ENCODE measurements at regions not wholly inside any gene's neighbourhood (a gene's known extent, or its start where the extent isn't known, plus 50 kb on each side); places are given as distances from the start of the nearest gene placed in this dataset.

- Histone ChIP-seq H3K4me3 (ENCODE audit: low read depth in 1 of 2, low read length in 2 of 2) (no peak overlapping the region), H3K4me1 (ENCODE audit: control insufficient read depth in 1 of 2, insufficient read depth in 2 of 2, low read length in 2 of 2) (no peaks in the 10 kb centered on the region), H3K36me3 (ENCODE audit: control insufficient read depth in 1 of 2, insufficient read depth in 2 of 2, low read length in 2 of 2) (no peaks in the 10 kb centered on the region), H3K27ac (ENCODE audit: low read length) (no peak overlapping the region), H3K27me3 (ENCODE audit: low read depth, low read length) (no peaks in the 10 kb centered on the region), H3K9me3 (ENCODE audit: control insufficient read depth in 1 of 2, low read length in 2 of 2) (no peaks in the 10 kb centered on the region)
These were observed 2008.2 kb downstream of the ARAP2 start for GRCh38 chr4:34236118-34236517.

- H3K36me3 ChIP-seq (ENCODE audit: control insufficient read depth in 1 of 2, insufficient read depth in 2 of 2, low read length in 2 of 2): no peaks in the 10 kb centered on the region
- no peak overlapping the region for H3K27ac ChIP-seq (ENCODE audit: low read length)
- H3K4me1 ChIP-seq (ENCODE audit: control insufficient read depth in 1 of 2, insufficient read depth in 2 of 2, low read length in 2 of 2): no peaks in the 10 kb centered on the region
- H3K27me3 ChIP-seq (ENCODE audit: low read depth, low read length): no peaks in the 10 kb centered on the region
- no peaks in the 10 kb centered on the region for H3K9me3 ChIP-seq (ENCODE audit: control insufficient read depth in 1 of 2, low read length in 2 of 2)
- H3K4me3 ChIP-seq (ENCODE audit: low read depth in 1 of 2, low read length in 2 of 2): no peak overlapping the region
These were observed 1999.0 kb downstream of the ARAP2 start for GRCh38 chr4:34245276-34245675.

- H3K27me3 ChIP-seq (ENCODE audit: low read depth, low read length): no peaks in the 10 kb centered on the region
- no peaks in the 10 kb centered on the region for H3K9me3 ChIP-seq (ENCODE audit: control insufficient read depth in 1 of 2, low read length in 2 of 2)
- H3K27ac ChIP-seq (ENCODE audit: low read length): no peak overlapping the region
- no peak overlapping the region for H3K4me3 ChIP-seq (ENCODE audit: low read depth in 1 of 2, low read length in 2 of 2)
- H3K36me3 ChIP-seq (ENCODE audit: control insufficient read depth in 1 of 2, insufficient read depth in 2 of 2, low read length in 2 of 2): no peaks in the 10 kb centered on the region
- H3K4me1 ChIP-seq (ENCODE audit: control insufficient read depth in 1 of 2, insufficient read depth in 2 of 2, low read length in 2 of 2): no peaks in the 10 kb centered on the region
These were observed 1993.8 kb downstream of the ARAP2 start for GRCh38 chr4:34250562-34250961.

GRCh38 chr4:34253239-34253638, 1991.1 kb downstream of the ARAP2 start:
- no peak overlapping the region for H3K4me3 ChIP-seq (ENCODE audit: low read depth in 1 of 2, low read length in 2 of 2)
- H3K27me3 ChIP-seq (ENCODE audit: low read depth, low read length): no peaks in the 10 kb centered on the region
- H3K9me3 ChIP-seq (ENCODE audit: control insufficient read depth in 1 of 2, low read length in 2 of 2): no peaks in the 10 kb centered on the region
- H3K4me1 ChIP-seq (ENCODE audit: control insufficient read depth in 1 of 2, insufficient read depth in 2 of 2, low read length in 2 of 2): no peaks in the 10 kb centered on the region
- H3K27ac ChIP-seq (ENCODE audit: low read length): no peak overlapping the region
- no peaks in the 10 kb centered on the region for H3K36me3 ChIP-seq (ENCODE audit: control insufficient read depth in 1 of 2, insufficient read depth in 2 of 2, low read length in 2 of 2)

- Histone ChIP-seq H3K27ac (ENCODE audit: low read length) (no peak overlapping the region), H3K36me3 (ENCODE audit: control insufficient read depth in 1 of 2, insufficient read depth in 2 of 2, low read length in 2 of 2) (no peaks in the 10 kb centered on the region), H3K4me3 (ENCODE audit: low read depth in 1 of 2, low read length in 2 of 2) (no peak overlapping the region), H3K9me3 (ENCODE audit: control insufficient read depth in 1 of 2, low read length in 2 of 2) (no peaks in the 10 kb centered on the region), H3K27me3 (ENCODE audit: low read depth, low read length) (no peaks in the 10 kb centered on the region), H3K4me1 (ENCODE audit: control insufficient read depth in 1 of 2, insufficient read depth in 2 of 2, low read length in 2 of 2) (no peaks in the 10 kb centered on the region)
These were observed 1986.1 kb downstream of the ARAP2 start for GRCh38 chr4:34258176-34258575.

- no peak overlapping the region for H3K4me3 ChIP-seq (ENCODE audit: low read depth in 1 of 2, low read length in 2 of 2)
- no peaks in the 10 kb centered on the region for H3K27me3 ChIP-seq (ENCODE audit: low read depth, low read length)
- no peaks in the 10 kb centered on the region for H3K4me1 ChIP-seq (ENCODE audit: control insufficient read depth in 1 of 2, insufficient read depth in 2 of 2, low read length in 2 of 2)
These were observed 1982.5 kb downstream of the ARAP2 start for GRCh38 chr4:34261799-34262314.

GRCh38 chr4:34269613-34270012, 1974.7 kb downstream of the ARAP2 start:
- no peaks in the 10 kb centered on the region for H3K4me1 ChIP-seq (ENCODE audit: control insufficient read depth in 1 of 2, insufficient read depth in 2 of 2, low read length in 2 of 2)
- peaks cover 0 to 3% of the 10 kb centered on the region in 2 donors for H3K9me3 ChIP-seq (ENCODE audit: control insufficient read depth in 1 of 2, low read length in 2 of 2)
- no peak overlapping the region for H3K4me3 ChIP-seq (ENCODE audit: low read depth in 1 of 2, low read length in 2 of 2)
- H3K36me3 ChIP-seq (ENCODE audit: control insufficient read depth in 1 of 2, insufficient read depth in 2 of 2, low read length in 2 of 2): no peaks in the 10 kb centered on the region
- H3K27me3 ChIP-seq (ENCODE audit: low read depth, low read length): no peaks in the 10 kb centered on the region
- H3K27ac ChIP-seq (ENCODE audit: low read length): no peak overlapping the region

More at GRCh38 chr4:34261799-34262314, 1982.5 kb downstream of the ARAP2 start:
- Histone ChIP-seq H3K36me3 (ENCODE audit: control insufficient read depth in 1 of 2, insufficient read depth in 2 of 2, low read length in 2 of 2) (no peaks in the 10 kb centered on the region), H3K9me3 (ENCODE audit: control insufficient read depth in 1 of 2, low read length in 2 of 2) (peaks cover 0 to 3% of the 10 kb centered on the region in 2 donors), H3K27ac (ENCODE audit: low read length) (no peak overlapping the region)

GRCh38 chr4:34271479-34272355, 1972.6 kb downstream of the ARAP2 start:
- H3K36me3 ChIP-seq (ENCODE audit: control insufficient read depth in 1 of 2, insufficient read depth in 2 of 2, low read length in 2 of 2): no peaks in the 10 kb centered on the region
- no peak overlapping the region for H3K27ac ChIP-seq (ENCODE audit: low read length)
- H3K27me3 ChIP-seq (ENCODE audit: low read depth, low read length): no peaks in the 10 kb centered on the region
- no peaks in the 10 kb centered on the region for H3K9me3 ChIP-seq (ENCODE audit: control insufficient read depth in 1 of 2, low read length in 2 of 2)
- H3K4me1 ChIP-seq (ENCODE audit: control insufficient read depth in 1 of 2, insufficient read depth in 2 of 2, low read length in 2 of 2): no peaks in the 10 kb centered on the region
- no peak overlapping the region for H3K4me3 ChIP-seq (ENCODE audit: low read depth in 1 of 2, low read length in 2 of 2)

- no peaks in the 10 kb centered on the region for H3K27me3 ChIP-seq (ENCODE audit: low read depth, low read length)
- H3K27ac ChIP-seq (ENCODE audit: low read length): no peak overlapping the region
- H3K36me3 ChIP-seq (ENCODE audit: control insufficient read depth in 1 of 2, insufficient read depth in 2 of 2, low read length in 2 of 2): no peaks in the 10 kb centered on the region
- H3K9me3 ChIP-seq (ENCODE audit: control insufficient read depth in 1 of 2, low read length in 2 of 2): no peaks in the 10 kb centered on the region
- H3K4me3 ChIP-seq (ENCODE audit: low read depth in 1 of 2, low read length in 2 of 2): no peak overlapping the region
- H3K4me1 ChIP-seq (ENCODE audit: control insufficient read depth in 1 of 2, insufficient read depth in 2 of 2, low read length in 2 of 2): no peaks in the 10 kb centered on the region
These were observed 1965.3 kb downstream of the ARAP2 start for GRCh38 chr4:34279011-34279410.

- no peak overlapping the region for H3K4me3 ChIP-seq (ENCODE audit: low read depth in 1 of 2, low read length in 2 of 2)
- H3K4me1 ChIP-seq (ENCODE audit: control insufficient read depth in 1 of 2, insufficient read depth in 2 of 2, low read length in 2 of 2): no peaks in the 10 kb centered on the region
- no peak overlapping the region for H3K27ac ChIP-seq (ENCODE audit: low read length)
- H3K36me3 ChIP-seq (ENCODE audit: control insufficient read depth in 1 of 2, insufficient read depth in 2 of 2, low read length in 2 of 2): no peaks in the 10 kb centered on the region
- no peaks in the 10 kb centered on the region for H3K27me3 ChIP-seq (ENCODE audit: low read depth, low read length)
- no peaks in the 10 kb centered on the region for H3K9me3 ChIP-seq (ENCODE audit: control insufficient read depth in 1 of 2, low read length in 2 of 2)
These were observed 1964.2 kb downstream of the ARAP2 start for GRCh38 chr4:34280131-34280530.

GRCh38 chr4:34281826-34282225, 1962.5 kb downstream of the ARAP2 start:
- Histone ChIP-seq H3K36me3 (ENCODE audit: control insufficient read depth in 1 of 2, insufficient read depth in 2 of 2, low read length in 2 of 2) (no peaks in the 10 kb centered on the region), H3K27ac (ENCODE audit: low read length) (no peak overlapping the region), H3K9me3 (ENCODE audit: control insufficient read depth in 1 of 2, low read length in 2 of 2) (no peaks in the 10 kb centered on the region), H3K4me3 (ENCODE audit: low read depth in 1 of 2, low read length in 2 of 2) (no peak overlapping the region), H3K4me1 (ENCODE audit: control insufficient read depth in 1 of 2, insufficient read depth in 2 of 2, low read length in 2 of 2) (no peaks in the 10 kb centered on the region), H3K27me3 (ENCODE audit: low read depth, low read length) (no peaks in the 10 kb centered on the region)

- Histone ChIP-seq H3K36me3 (ENCODE audit: control insufficient read depth in 1 of 2, insufficient read depth in 2 of 2, low read length in 2 of 2) (no peaks in the 10 kb centered on the region), H3K4me3 (ENCODE audit: low read depth in 1 of 2, low read length in 2 of 2) (no peak overlapping the region), H3K27me3 (ENCODE audit: low read depth, low read length) (no peaks in the 10 kb centered on the region), H3K27ac (ENCODE audit: low read length) (no peak overlapping the region), H3K9me3 (ENCODE audit: control insufficient read depth in 1 of 2, low read length in 2 of 2) (no peaks in the 10 kb centered on the region), H3K4me1 (ENCODE audit: control insufficient read depth in 1 of 2, insufficient read depth in 2 of 2, low read length in 2 of 2) (no peaks in the 10 kb centered on the region)
These were observed 1954.8 kb downstream of the ARAP2 start for GRCh38 chr4:34289489-34289888.
